ENCODE measurements at regions not wholly inside any gene's neighbourhood (a gene's known extent, or its start where the extent isn't known, plus 50 kb on each side); places are given as distances from the start of the nearest gene placed in this dataset.

- Histone ChIP-seq H3K4me3 (ENCODE audit: low read length in 3 of 3) (no peak overlapping the region), H3K4me1 (ENCODE audit: control insufficient read depth in 2 of 3, insufficient read depth in 2 of 3, low read depth in 1 of 3, low read length in 3 of 3) (no peaks in the 10 kb centered on the region), H3K9me3 (ENCODE audit: control insufficient read depth in 2 of 3, insufficient read depth in 1 of 3, low read length in 3 of 3) (no peaks in the 10 kb centered on the region), H3K27ac (ENCODE audit: low read depth in 2 of 2, low read length in 2 of 2) (no peak overlapping the region), H3K27me3 (ENCODE audit: control insufficient read depth, insufficient read depth, low read length) (no peaks in the 10 kb centered on the region), H3K9ac (ENCODE audit: low read length in 3 of 3) (no peak overlapping the region), H3K36me3 (ENCODE audit: control insufficient read depth in 2 of 3, insufficient read depth in 3 of 3, low read length in 3 of 3) (no peaks in the 10 kb centered on the region)
- intact Hi-C loops (cut with DNase I): no loop called here
- TF ChIP-seq CTCF (IDR thresholded peaks at IDR 0.05; ENCODE audit: borderline replicate concordance, extremely low read depth, insufficient read depth): no peak
- FAIRE-seq: no peak
- no peak for DNase-seq
These were observed 529.9 kb downstream of the SLITRK1 start for GRCh38 chr13:83352391-83352790.

- H3K4me3 ChIP-seq (ENCODE audit: low read length in 3 of 3): no peak overlapping the region
- no peak overlapping the region for H3K27ac ChIP-seq (ENCODE audit: low read depth in 2 of 2, low read length in 2 of 2)
- intact Hi-C loops (cut with DNase I): no loop called here
- no peak for TF ChIP-seq CTCF (IDR thresholded peaks at IDR 0.05; ENCODE audit: borderline replicate concordance, extremely low read depth, insufficient read depth)
- H3K9ac ChIP-seq (ENCODE audit: low read length in 3 of 3): no peak overlapping the region
- no peak for FAIRE-seq
- no peaks in the 10 kb centered on the region for H3K36me3 ChIP-seq (ENCODE audit: control insufficient read depth in 2 of 3, insufficient read depth in 3 of 3, low read length in 3 of 3)
- no peaks in the 10 kb centered on the region for H3K27me3 ChIP-seq (ENCODE audit: control insufficient read depth, insufficient read depth, low read length)
- no peaks in the 10 kb centered on the region for H3K4me1 ChIP-seq (ENCODE audit: control insufficient read depth in 2 of 3, insufficient read depth in 2 of 3, low read depth in 1 of 3, low read length in 3 of 3)
- peaks cover 0 to under 1% (median 0%) of the 10 kb centered on the region in 3 donors for H3K9me3 ChIP-seq (ENCODE audit: control insufficient read depth in 2 of 3, insufficient read depth in 1 of 3, low read length in 3 of 3)
- no peak for DNase-seq
These were observed 531.7 kb downstream of the SLITRK1 start for GRCh38 chr13:83350569-83350968.

- Histone ChIP-seq H3K36me3 (ENCODE audit: control insufficient read depth in 2 of 3, insufficient read depth in 3 of 3, low read length in 3 of 3) (no peaks in the 10 kb centered on the region), H3K9ac (ENCODE audit: low read length in 3 of 3) (no peak overlapping the region), H3K27me3 (ENCODE audit: control insufficient read depth, insufficient read depth, low read length) (no peaks in the 10 kb centered on the region), H3K27ac (ENCODE audit: low read depth in 2 of 2, low read length in 2 of 2) (no peak overlapping the region), H3K4me3 (ENCODE audit: low read length in 3 of 3) (no peak overlapping the region), H3K4me1 (ENCODE audit: control insufficient read depth in 2 of 3, insufficient read depth in 2 of 3, low read depth in 1 of 3, low read length in 3 of 3) (no peaks in the 10 kb centered on the region), H3K9me3 (ENCODE audit: control insufficient read depth in 2 of 3, insufficient read depth in 1 of 3, low read length in 3 of 3) (peaks cover 0 to 3% (median 2%) of the 10 kb centered on the region in 3 donors)
- no peak for FAIRE-seq
- intact Hi-C loops (cut with DNase I): no loop called here
- DNase-seq: no peak
- TF ChIP-seq CTCF (IDR thresholded peaks at IDR 0.05; ENCODE audit: borderline replicate concordance, extremely low read depth, insufficient read depth): no peak
These were observed 537.8 kb downstream of the SLITRK1 start for GRCh38 chr13:83344518-83344917.

DNA sequence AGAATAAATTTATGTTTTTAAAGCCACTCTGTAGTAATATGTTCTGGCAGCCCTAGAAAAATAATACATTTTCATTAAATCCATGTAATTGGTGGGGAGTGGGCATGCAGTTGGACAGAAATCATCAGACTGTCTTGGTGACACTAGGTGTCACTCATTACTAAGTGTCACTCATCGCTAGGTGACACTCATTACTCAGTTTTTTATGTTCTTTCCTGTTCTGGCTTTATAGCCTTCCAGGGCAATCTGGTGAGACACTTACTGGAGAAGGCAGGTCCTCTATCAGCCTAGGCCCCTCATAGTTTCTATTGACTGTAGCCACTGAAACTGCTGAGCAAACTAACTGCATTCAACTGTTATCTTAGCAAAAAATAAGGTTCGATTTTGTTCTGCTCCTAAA lies 542.1 kb downstream of the SLITRK1 start:
- H3K27me3 ChIP-seq (ENCODE audit: control insufficient read depth, insufficient read depth, low read length): no peaks in the 10 kb centered on the region
- intact Hi-C loops (cut with DNase I): no loop called here
- H3K9me3 ChIP-seq (ENCODE audit: control insufficient read depth in 2 of 3, insufficient read depth in 1 of 3, low read length in 3 of 3): peaks cover 0 to 3% (median 0%) of the 10 kb centered on the region in 3 donors
- H3K9ac ChIP-seq (ENCODE audit: low read length in 3 of 3): no peak overlapping the region
- H3K4me1 ChIP-seq (ENCODE audit: control insufficient read depth in 2 of 3, insufficient read depth in 2 of 3, low read depth in 1 of 3, low read length in 3 of 3): no peaks in the 10 kb centered on the region
- no peaks in the 10 kb centered on the region for H3K36me3 ChIP-seq (ENCODE audit: control insufficient read depth in 2 of 3, insufficient read depth in 3 of 3, low read length in 3 of 3)
- TF ChIP-seq CTCF (IDR thresholded peaks at IDR 0.05; ENCODE audit: borderline replicate concordance, extremely low read depth, insufficient read depth): no peak
- FAIRE-seq (no peak), DNase-seq (no peak)
- no peak overlapping the region for H3K4me3 ChIP-seq (ENCODE audit: low read length in 3 of 3)
- H3K27ac ChIP-seq (ENCODE audit: low read depth in 2 of 2, low read length in 2 of 2): no peak overlapping the region
